ENCODE measurements at regions not wholly inside any gene's neighbourhood (a gene's known extent, or its start where the extent isn't known, plus 50 kb on each side); places are given as distances from the start of the nearest gene placed in this dataset.

DNA sequence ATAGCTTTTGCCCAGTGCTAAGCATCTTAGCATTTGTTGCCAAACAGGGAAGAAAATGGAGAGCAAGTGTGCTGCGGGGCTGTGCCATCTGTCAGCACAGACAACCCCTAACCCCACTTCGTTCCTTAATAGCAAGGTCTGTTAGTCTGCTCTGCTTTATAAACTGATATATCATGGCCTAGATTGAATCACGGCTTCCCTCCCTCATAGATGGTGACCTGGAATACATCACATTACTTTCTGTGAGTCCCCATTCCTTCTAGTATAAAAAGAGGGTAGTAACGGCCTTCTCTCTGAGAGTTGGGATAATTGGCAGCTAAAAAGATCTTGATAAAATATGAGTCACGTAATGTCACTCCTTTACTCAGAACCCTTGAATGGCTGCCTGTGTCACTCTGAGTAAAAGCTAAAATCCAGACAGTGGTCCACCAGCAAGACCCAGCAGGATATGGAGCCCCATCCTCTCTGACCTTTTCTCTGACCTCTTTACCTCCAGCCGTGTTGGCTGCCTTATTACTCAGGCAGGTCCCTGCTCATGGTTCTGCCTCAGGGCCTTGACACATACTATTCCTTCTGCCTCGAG lies 151.7 kb downstream of the DLEU7 start:
- ATAC-seq (ENCODE audit: low read depth) (no peak), DNase-seq (no peak)
- Histone ChIP-seq H3K79me1 (ENCODE audit: low read depth in 1 of 2, low read length in 2 of 2) (no peaks in the 10 kb centered on the region), H3K27ac (ENCODE audit: insufficient read depth, low read length) (no peak overlapping the region), H3K4me2 (ENCODE audit: low read depth, low read length) (no peak overlapping the region), H4K8ac (ENCODE audit: low read depth in 2 of 2, low read length in 2 of 2) (no peak overlapping the region), H2AK9ac (replicated peaks; ENCODE audit: low read depth, low read length, poor library complexity) (no peak overlapping the region), H3K9me3 (ENCODE audit: control insufficient read depth, insufficient read depth, low read length) (no peaks in the 10 kb centered on the region), H4K5ac (ENCODE audit: low read depth, low read length) (no peak overlapping the region), H3K4me3 (ENCODE audit: insufficient read depth, low read depth, low read length) (no peak overlapping the region), H3K36me3 (ENCODE audit: control insufficient read depth, insufficient read depth, low read length) (no peaks in the 10 kb centered on the region), H3K27me3 (ENCODE audit: control insufficient read depth, insufficient read depth, low read length) (peaks cover 18% of the 10 kb centered on the region), H2BK120ac (ENCODE audit: low read depth, low read length) (no peak overlapping the region), H3K4ac (ENCODE audit: low read depth, low read length) (no peak overlapping the region), H3K18ac (ENCODE audit: low read depth, low read length) (no peak overlapping the region), H2BK15ac (ENCODE audit: low read depth, low read length) (no peak overlapping the region), H2AK5ac (ENCODE audit: low read depth, low read length) (no peak overlapping the region), H3K14ac (replicated peaks; ENCODE audit: low read depth, low read length) (no peak overlapping the region), H4K20me1 (ENCODE audit: insufficient read depth, low read length) (no peaks in the 10 kb centered on the region), H2BK20ac (ENCODE audit: low read depth, low read length) (no peak overlapping the region), H3K4me1 (ENCODE audit: control insufficient read depth, insufficient read depth, low read length) (no peaks in the 10 kb centered on the region), H3K56ac (ENCODE audit: extremely low read depth, insufficient read depth, low read length) (no peak overlapping the region), H3K9me1 (ENCODE audit: insufficient read depth, low read length) (no peaks in the 10 kb centered on the region), H3K9ac (ENCODE audit: low read depth, low read length) (no peak overlapping the region), H2BK5ac (ENCODE audit: low read depth, low read length, poor library complexity, severe bottlenecking) (no peak overlapping the region), H4K91ac (ENCODE audit: insufficient read depth, low read depth, low read length) (no peak overlapping the region), H3K23ac (ENCODE audit: low read depth, low read length) (no peak overlapping the region), H2AFZ (replicated peaks; ENCODE audit: low read length, poor library complexity) (no peak overlapping the region)
- in situ Hi-C loops (cut with MboI; ENCODE audit: low sequenced_read_pairs) (no loop called here), dilution Hi-C loops (cut with HindIII; ENCODE audit: low sequenced_read_pairs, unreplicated experiment) (no loop called here), intact Hi-C loops (cut with micrococcal nuclease) (no loop called here)
- TF ChIP-seq RFX5 (IDR thresholded peaks at IDR 0.05; ENCODE audit: low read depth, low read length), result no peak
- TF ChIP-seq, protein P1, sequence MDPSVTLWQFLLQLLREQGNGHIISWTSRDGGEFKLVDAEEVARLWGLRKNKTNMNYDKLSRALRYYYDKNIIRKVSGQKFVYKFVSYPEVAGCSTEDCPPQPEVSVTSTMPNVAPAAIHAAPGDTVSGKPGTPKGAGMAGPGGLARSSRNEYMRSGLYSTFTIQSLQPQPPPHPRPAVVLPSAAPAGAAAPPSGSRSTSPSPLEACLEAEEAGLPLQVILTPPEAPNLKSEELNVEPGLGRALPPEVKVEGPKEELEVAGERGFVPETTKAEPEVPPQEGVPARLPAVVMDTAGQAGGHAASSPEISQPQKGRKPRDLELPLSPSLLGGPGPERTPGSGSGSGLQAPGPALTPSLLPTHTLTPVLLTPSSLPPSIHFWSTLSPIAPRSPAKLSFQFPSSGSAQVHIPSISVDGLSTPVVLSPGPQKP (IDR thresholded peaks at IDR 0.05; ENCODE audit: borderline replicate concordance, low read depth, low read length), result no peak
- no peak for TF ChIP-seq SMC3 (IDR thresholded peaks at IDR 0.05; ENCODE audit: low read depth, low read length)
- TF ChIP-seq CHD1 (IDR thresholded peaks at IDR 0.05; ENCODE audit: low read depth, low read length), result no peak
- TF ChIP-seq, protein P2, sequence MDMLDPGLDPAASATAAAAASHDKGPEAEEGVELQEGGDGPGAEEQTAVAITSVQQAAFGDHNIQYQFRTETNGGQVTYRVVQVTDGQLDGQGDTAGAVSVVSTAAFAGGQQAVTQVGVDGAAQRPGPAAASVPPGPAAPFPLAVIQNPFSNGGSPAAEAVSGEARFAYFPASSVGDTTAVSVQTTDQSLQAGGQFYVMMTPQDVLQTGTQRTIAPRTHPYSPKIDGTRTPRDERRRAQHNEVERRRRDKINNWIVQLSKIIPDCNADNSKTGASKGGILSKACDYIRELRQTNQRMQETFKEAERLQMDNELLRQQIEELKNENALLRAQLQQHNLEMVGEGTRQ (IDR thresholded peaks at IDR 0.05; ENCODE audit: low read depth, low read length), result no peak
- TF ChIP-seq MAFK (IDR thresholded peaks at IDR 0.05; ENCODE audit: low read depth, low read length), result no peak
- TF ChIP-seq NFE2L2 (IDR thresholded peaks at IDR 0.05; ENCODE audit: low read depth, low read length), result no peak
- no peak for TF ChIP-seq CEBPB (IDR thresholded peaks at IDR 0.05; ENCODE audit: low read depth, low read length)
- TF ChIP-seq MXI1 (IDR thresholded peaks at IDR 0.05; ENCODE audit: borderline replicate concordance, low read depth, low read length), result no peak
- no peak for TF ChIP-seq POLR2A (IDR thresholded peaks at IDR 0.05; ENCODE audit: low read depth, low read length)
- TF ChIP-seq RAD21 (IDR thresholded peaks at IDR 0.05; ENCODE audit: low read length), result no peak
- no peak for TF ChIP-seq MAZ (IDR thresholded peaks at IDR 0.05; ENCODE audit: borderline replicate concordance, low read depth, low read length)
- TF ChIP-seq FOS (IDR thresholded peaks at IDR 0.05; ENCODE audit: low read depth, low read length), result no peak
- TF ChIP-seq BHLHE40 (IDR thresholded peaks at IDR 0.05; ENCODE audit: low read depth, low read length), result no peak
- TF ChIP-seq, protein P3, sequence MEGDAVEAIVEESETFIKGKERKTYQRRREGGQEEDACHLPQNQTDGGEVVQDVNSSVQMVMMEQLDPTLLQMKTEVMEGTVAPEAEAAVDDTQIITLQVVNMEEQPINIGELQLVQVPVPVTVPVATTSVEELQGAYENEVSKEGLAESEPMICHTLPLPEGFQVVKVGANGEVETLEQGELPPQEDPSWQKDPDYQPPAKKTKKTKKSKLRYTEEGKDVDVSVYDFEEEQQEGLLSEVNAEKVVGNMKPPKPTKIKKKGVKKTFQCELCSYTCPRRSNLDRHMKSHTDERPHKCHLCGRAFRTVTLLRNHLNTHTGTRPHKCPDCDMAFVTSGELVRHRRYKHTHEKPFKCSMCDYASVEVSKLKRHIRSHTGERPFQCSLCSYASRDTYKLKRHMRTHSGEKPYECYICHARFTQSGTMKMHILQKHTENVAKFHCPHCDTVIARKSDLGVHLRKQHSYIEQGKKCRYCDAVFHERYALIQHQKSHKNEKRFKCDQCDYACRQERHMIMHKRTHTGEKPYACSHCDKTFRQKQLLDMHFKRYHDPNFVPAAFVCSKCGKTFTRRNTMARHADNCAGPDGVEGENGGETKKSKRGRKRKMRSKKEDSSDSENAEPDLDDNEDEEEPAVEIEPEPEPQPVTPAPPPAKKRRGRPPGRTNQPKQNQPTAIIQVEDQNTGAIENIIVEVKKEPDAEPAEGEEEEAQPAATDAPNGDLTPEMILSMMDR (conservative IDR thresholded peaks at IDR 0.05; ENCODE audit: low read depth, low read length), result no peak
- no peak for TF ChIP-seq RCOR1 (IDR thresholded peaks at IDR 0.05; ENCODE audit: insufficient replicate concordance, low read length)
- WGBS, 2 experiments (ENCODE audit: extremely low coverage in 2 of 2, insufficient read length in 1 of 2), result 38% methylated on average over 3 of the region's 7 CpGs; no CpG with 5 or more reads in 1 of the 2 experiments
- no TSS peak for BruUV-seq (replicated peaks)
- POLR2A ChIA-PET (ENCODE audit: unreplicated experiment), result no interaction called here
- CTCF ChIA-PET, result no interaction called here
